Neural crest cell (in vitro differentiated cells): ENCODE measurements at regions not wholly inside any gene's neighbourhood (a gene's known extent, or its start where the extent isn't known, plus 50 kb on each side); places are given as distances from the start of the nearest gene placed in this dataset.
"Not testable (repeated sequence)": the region's sequence is repeated elsewhere in the genome, so short reads cannot be mapped to it uniquely, and the experiment has no call there.

Experiments used
- DNase-seq: peaks from one replicate; pipeline ENCODE4 v3.0.0; 2021; ENCODE audit warnings: low read depth, mixed read lengths, low spot score
- H3K27ac Mint-ChIP-seq: one replicate; pipeline ENCODE4 v1.8.0; 2021; ENCODE audit warnings: mild to moderate bottlenecking, mixed read lengths; ENCODE audit not compliant: unreplicated experiment
- H3K27me3 Mint-ChIP-seq: 2 replicates; pipeline ENCODE4 v1.8.0; 2021; ENCODE audit warnings: low read depth, mild to moderate bottlenecking, mixed read lengths
- H3K36me3 Mint-ChIP-seq: 2 replicates; pipeline ENCODE4 v1.8.0; 2021; ENCODE audit warnings: low read depth, mild to moderate bottlenecking, mixed read lengths
- H3K4me1 Mint-ChIP-seq: 2 replicates; pipeline ENCODE4 v1.8.0; 2021; ENCODE audit warnings: mixed read lengths
- H3K4me3 Mint-ChIP-seq: one replicate; pipeline ENCODE4 v1.8.0; 2021; ENCODE audit warnings: mild to moderate bottlenecking, mixed read lengths
- H3K9me3 Mint-ChIP-seq: 2 replicates; pipeline ENCODE4 v1.8.0; 2021; ENCODE audit warnings: mixed read lengths
- CTCF ChIP-seq: fragments of 200-600 bp; sonication (generic); conservative IDR thresholded peaks from 2 replicates; pipeline ENCODE4 v1.5.0; 2021; ENCODE audit warnings: antibody characterized with exemption, mild to moderate bottlenecking

- Mint-ChIP-seq H3K4me1 (no peaks in the 10 kb centered on the region), H3K4me3 (no peak overlapping the region), H3K27me3 (no peaks in the 10 kb centered on the region), H3K27ac (no peak overlapping the region), H3K36me3 (no peaks in the 10 kb centered on the region), H3K9me3 (peaks cover 5% of the 10 kb centered on the region)
- no peak for TF ChIP-seq CTCF
- DNase-seq: no peak
Observed at GRCh38 chr6:84635081-84635761, 129.2 kb downstream of the TBX18 start.

GRCh38 chr6:84633771-84634170 is 130.6 kb downstream of the TBX18 start:
- Mint-ChIP-seq H3K4me1 (no peaks in the 10 kb centered on the region), H3K27ac (no peak overlapping the region), H3K36me3 (no peaks in the 10 kb centered on the region), H3K4me3 (no peak overlapping the region), H3K27me3 (no peaks in the 10 kb centered on the region), H3K9me3 (peaks cover 5% of the 10 kb centered on the region)
- DNase-seq: no peak
- no peak for TF ChIP-seq CTCF

- not testable (repeated sequence) for H3K4me1 Mint-ChIP-seq, H3K36me3 Mint-ChIP-seq, DNase-seq, H3K27ac Mint-ChIP-seq, H3K27me3 Mint-ChIP-seq, H3K4me3 Mint-ChIP-seq, H3K9me3 Mint-ChIP-seq
Observed at GRCh38 chr6:84626527-84626926, 137.9 kb downstream of the TBX18 start.

GRCh38 chr6:84625506-84625905 is 138.9 kb downstream of the TBX18 start:
- Mint-ChIP-seq H3K27ac (no peak overlapping the region), H3K4me1 (no peaks in the 10 kb centered on the region)
- no peak for DNase-seq

GRCh38 chr6:84623956-84624680 is 140.3 kb downstream of the TBX18 start:
- no peak overlapping the region for H3K4me3 Mint-ChIP-seq
- H3K9me3 Mint-ChIP-seq: peaks cover 5% of the 10 kb centered on the region
- H3K4me1 Mint-ChIP-seq: no peaks in the 10 kb centered on the region
- no peaks in the 10 kb centered on the region for H3K27me3 Mint-ChIP-seq
- H3K36me3 Mint-ChIP-seq: no peaks in the 10 kb centered on the region
- H3K27ac Mint-ChIP-seq: no peak overlapping the region
- no peak for DNase-seq
- no peak for TF ChIP-seq CTCF

More at GRCh38 chr6:84625506-84625905, 138.9 kb downstream of the TBX18 start:
- no peaks in the 10 kb centered on the region for H3K36me3 Mint-ChIP-seq
- H3K9me3 Mint-ChIP-seq: peaks cover 4% of the 10 kb centered on the region
- H3K4me3 Mint-ChIP-seq: no peak overlapping the region
- TF ChIP-seq CTCF: no peak
- H3K27me3 Mint-ChIP-seq: no peaks in the 10 kb centered on the region

GRCh38 chr6:84618836-84619235 is 145.6 kb downstream of the TBX18 start:
- H3K27ac Mint-ChIP-seq: no peak overlapping the region
- TF ChIP-seq CTCF: no peak
- H3K36me3 Mint-ChIP-seq: no peaks in the 10 kb centered on the region
- no peaks in the 10 kb centered on the region for H3K4me1 Mint-ChIP-seq
- no peak for DNase-seq
- H3K9me3 Mint-ChIP-seq: peaks cover 5% of the 10 kb centered on the region
- H3K27me3 Mint-ChIP-seq: no peaks in the 10 kb centered on the region
- H3K4me3 Mint-ChIP-seq: no peak overlapping the region
